ENCODE measurements at regions not wholly inside any gene's neighbourhood (a gene's known extent, or its start where the extent isn't known, plus 50 kb on each side); places are given as distances from the start of the nearest gene placed in this dataset.

GRCh38 chr10:131000244-131000643 lies 311.3 kb downstream of the TCERG1L start:
- TF ChIP-seq, protein P1, sequence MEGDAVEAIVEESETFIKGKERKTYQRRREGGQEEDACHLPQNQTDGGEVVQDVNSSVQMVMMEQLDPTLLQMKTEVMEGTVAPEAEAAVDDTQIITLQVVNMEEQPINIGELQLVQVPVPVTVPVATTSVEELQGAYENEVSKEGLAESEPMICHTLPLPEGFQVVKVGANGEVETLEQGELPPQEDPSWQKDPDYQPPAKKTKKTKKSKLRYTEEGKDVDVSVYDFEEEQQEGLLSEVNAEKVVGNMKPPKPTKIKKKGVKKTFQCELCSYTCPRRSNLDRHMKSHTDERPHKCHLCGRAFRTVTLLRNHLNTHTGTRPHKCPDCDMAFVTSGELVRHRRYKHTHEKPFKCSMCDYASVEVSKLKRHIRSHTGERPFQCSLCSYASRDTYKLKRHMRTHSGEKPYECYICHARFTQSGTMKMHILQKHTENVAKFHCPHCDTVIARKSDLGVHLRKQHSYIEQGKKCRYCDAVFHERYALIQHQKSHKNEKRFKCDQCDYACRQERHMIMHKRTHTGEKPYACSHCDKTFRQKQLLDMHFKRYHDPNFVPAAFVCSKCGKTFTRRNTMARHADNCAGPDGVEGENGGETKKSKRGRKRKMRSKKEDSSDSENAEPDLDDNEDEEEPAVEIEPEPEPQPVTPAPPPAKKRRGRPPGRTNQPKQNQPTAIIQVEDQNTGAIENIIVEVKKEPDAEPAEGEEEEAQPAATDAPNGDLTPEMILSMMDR (conservative IDR thresholded peaks at IDR 0.05; ENCODE audit: low read length), result no peak
- TF ChIP-seq EZH2phosphoT487 (IDR thresholded peaks at IDR 0.05; ENCODE audit: borderline replicate concordance), result no peak
